Mucosa of stomach (tissue), 1 donor: ENCODE measurements at regions not wholly inside any gene's neighbourhood (a gene's known extent, or its start where the extent isn't known, plus 50 kb on each side); places are given as distances from the start of the nearest gene placed in this dataset.
A peak's percentile ranks its signal among the peaks of the same experiment; 100 is the strongest.

Source experiments
- H3K27me3 ChIP-seq: one replicate; pipeline ENCODE4 v1.7.0; 2013; ENCODE audit warnings: mild to moderate bottlenecking, low read length; ENCODE audit not compliant: control insufficient read depth, insufficient read depth
- H3K36me3 ChIP-seq: one replicate; pipeline ENCODE4 v1.7.0; 2013; ENCODE audit warnings: low read length; ENCODE audit not compliant: control insufficient read depth, insufficient read depth
- H3K4me1 ChIP-seq: one replicate; pipeline ENCODE4 v1.7.0; 2013; ENCODE audit warnings: mild to moderate bottlenecking, low read length; ENCODE audit not compliant: control insufficient read depth, insufficient read depth
- H3K4me3 ChIP-seq: one replicate; pipeline ENCODE4 v1.7.0; 2013; ENCODE audit warnings: low read length
- H3K9ac ChIP-seq: one replicate; pipeline ENCODE4 v1.7.0; 2013; ENCODE audit warnings: mild to moderate bottlenecking, low read length, moderate library complexity
- H3K9me3 ChIP-seq: one replicate; pipeline ENCODE4 v1.7.0; 2013; ENCODE audit warnings: mild to moderate bottlenecking, low read length, moderate library complexity; ENCODE audit not compliant: control insufficient read depth
- donor health status: Pancreatic carcinoma.

GRCh38 chr5:172575416-172575815 is 65.6 kb upstream of the NEURL1B start:
- Histone ChIP-seq H3K4me1 (peaks cover 3% of the 10 kb centered on the region), H3K27me3 (peaks cover 4% of the 10 kb centered on the region), H3K4me3 (no peak overlapping the region), H3K9me3 (no peaks in the 10 kb centered on the region), H3K9ac (no peak overlapping the region), H3K36me3 (no peaks in the 10 kb centered on the region)

- H3K4me1 ChIP-seq: peaks cover 9% of the 10 kb centered on the region
- H3K36me3 ChIP-seq: no peaks in the 10 kb centered on the region
- no peaks in the 10 kb centered on the region for H3K9me3 ChIP-seq
- peaks cover 4% of the 10 kb centered on the region for H3K27me3 ChIP-seq
- H3K9ac ChIP-seq: no peak overlapping the region
- no peak overlapping the region for H3K4me3 ChIP-seq
Observed at GRCh38 chr5:172574871-172575223, 66.2 kb upstream of the NEURL1B start.

GRCh38 chr5:172573986-172574870 is 66.8 kb upstream of the NEURL1B start:
- no peak overlapping the region for H3K9ac ChIP-seq
- no peak overlapping the region for H3K4me3 ChIP-seq

GRCh38 chr5:172573120-172573882 is 67.8 kb upstream of the NEURL1B start:
- Histone ChIP-seq H3K4me1 (peaks cover 12% of the 10 kb centered on the region), H3K9me3 (no peaks in the 10 kb centered on the region), H3K4me3 (no peak overlapping the region), H3K27me3 (peaks cover 4% of the 10 kb centered on the region), H3K36me3 (no peaks in the 10 kb centered on the region), H3K9ac (no peak overlapping the region)

More at GRCh38 chr5:172573986-172574870, 66.8 kb upstream of the NEURL1B start:
- Histone ChIP-seq H3K4me1 (peaks cover 12% of the 10 kb centered on the region), H3K36me3 (no peaks in the 10 kb centered on the region), H3K27me3 (peaks cover 4% of the 10 kb centered on the region), H3K9me3 (no peaks in the 10 kb centered on the region)

- peaks cover 12% of the 10 kb centered on the region for H3K4me1 ChIP-seq
- H3K27me3 ChIP-seq: peaks cover 4% of the 10 kb centered on the region
- H3K9me3 ChIP-seq: no peaks in the 10 kb centered on the region
- H3K36me3 ChIP-seq: no peaks in the 10 kb centered on the region
- no peak overlapping the region for H3K9ac ChIP-seq
- no peak overlapping the region for H3K4me3 ChIP-seq
Observed at GRCh38 chr5:172572440-172572839, 68.6 kb upstream of the NEURL1B start.

- Histone ChIP-seq H3K27me3 (peaks cover 4% of the 10 kb centered on the region), H3K9me3 (no peaks in the 10 kb centered on the region), H3K9ac (no peak overlapping the region), H3K36me3 (no peaks in the 10 kb centered on the region), H3K4me3 (no peak overlapping the region), H3K4me1 (peaks cover 12% of the 10 kb centered on the region)
Observed at GRCh38 chr5:172571892-172572291, 69.2 kb upstream of the NEURL1B start.

- peaks cover 12% of the 10 kb centered on the region for H3K4me1 ChIP-seq
- H3K9ac ChIP-seq: no peak overlapping the region
- H3K27me3 ChIP-seq: peaks cover 4% of the 10 kb centered on the region
- no peaks in the 10 kb centered on the region for H3K36me3 ChIP-seq
- no peak overlapping the region for H3K4me3 ChIP-seq
- H3K9me3 ChIP-seq: no peaks in the 10 kb centered on the region
Observed at GRCh38 chr5:172571413-172571812, 69.7 kb upstream of the NEURL1B start.

GRCh38 chr5:172570594-172571334 is 70.3 kb upstream of the NEURL1B start:
- Histone ChIP-seq H3K9ac (no peak overlapping the region), H3K27me3 (no peaks in the 10 kb centered on the region), H3K36me3 (no peaks in the 10 kb centered on the region), H3K4me1 (peaks cover 12% of the 10 kb centered on the region), H3K4me3 (no peak overlapping the region), H3K9me3 (no peaks in the 10 kb centered on the region)

- H3K9me3 ChIP-seq: no peaks in the 10 kb centered on the region
- peak overlapping the region; percentile 34 for H3K9ac ChIP-seq
- H3K36me3 ChIP-seq: no peaks in the 10 kb centered on the region
- no peaks in the 10 kb centered on the region for H3K27me3 ChIP-seq
- H3K4me1 ChIP-seq: peaks cover 13% of the 10 kb centered on the region
- H3K4me3 ChIP-seq: no peak overlapping the region
Observed at GRCh38 chr5:172569861-172570558, 71.1 kb upstream of the NEURL1B start.

GRCh38 chr5:172568308-172568910 is 72.7 kb upstream of the NEURL1B start:
- Histone ChIP-seq H3K4me3 (no peak overlapping the region), H3K27me3 (no peaks in the 10 kb centered on the region), H3K9me3 (no peaks in the 10 kb centered on the region), H3K4me1 (peaks cover 28% of the 10 kb centered on the region), H3K9ac (no peak overlapping the region), H3K36me3 (no peaks in the 10 kb centered on the region)

- H3K36me3 ChIP-seq: no peaks in the 10 kb centered on the region
- H3K9me3 ChIP-seq: no peaks in the 10 kb centered on the region
- H3K4me3 ChIP-seq: no peak overlapping the region
- H3K27me3 ChIP-seq: no peaks in the 10 kb centered on the region
- H3K4me1 ChIP-seq: peaks cover 30% of the 10 kb centered on the region
- no peak overlapping the region for H3K9ac ChIP-seq
Observed at GRCh38 chr5:172567843-172568242, 73.2 kb upstream of the NEURL1B start.
